Heart right ventricle (tissue), 16 donors: ENCODE measurements at regions not wholly inside any gene's neighbourhood (a gene's known extent, or its start where the extent isn't known, plus 50 kb on each side); places are given as distances from the start of the nearest gene placed in this dataset.

Experiments used
- ATAC-seq, 8 donors: fragments of 200-7000 bp; cut with Tn5 transposase; one replicate each; pipeline ENCODE4 v1.9.1; 2020; ENCODE audit warnings: mild to moderate bottlenecking in 8 of 8, moderate library complexity in 8 of 8, moderate number of reproducible peaks in 1 of 8
- DNase-seq, 2 donors: peaks; one replicate each; pipeline ENCODE4 v3.0.0-alpha.2; 2020
- H3K27ac ChIP-seq, 10 donors: fragments of 200-600 bp; sonication (generic) in 2 of 10; one replicate each; pipeline versions ENCODE4 v1.5.0 to v1.8.0; 2020 to 2022; ENCODE audit warnings: mild to moderate bottlenecking in 3 of 10
- H3K27me3 ChIP-seq, 7 donors: fragments of 200-600 bp; one replicate each; pipeline ENCODE4 v1.8.0; 2021 to 2022; ENCODE audit warnings: mild to moderate bottlenecking in 2 of 7
- H3K36me3 ChIP-seq, 9 donors: fragments of 200-600 bp; sonication (generic) in 1 of 9; one replicate each; pipeline versions ENCODE4 v1.5.0 to v1.8.0; 2020 to 2022; ENCODE audit warnings: mild to moderate bottlenecking in 2 of 9
- H3K4me1 ChIP-seq, 9 donors: fragments of 200-600 bp; sonication (generic) in 1 of 9; one replicate each; pipeline versions ENCODE4 v1.5.0 to v1.8.0; 2020 to 2022; ENCODE audit warnings: mild to moderate bottlenecking in 4 of 9
- H3K4me3 ChIP-seq, 10 donors: fragments of 200-600 bp; sonication (generic) in 2 of 10; one replicate each; pipeline versions ENCODE4 v1.5.0 to v1.8.0; 2020 to 2022; ENCODE audit warnings: mild to moderate bottlenecking in 7 of 10, moderate library complexity in 2 of 10
- H3K9me3 ChIP-seq, 11 donors: fragments of 200-600 bp in 10 of 11; sonication (generic) in 2 of 11; one replicate each; pipeline versions ENCODE4 v1.5.0 to v1.8.0; 2013 to 2022; ENCODE audit warnings: mild to moderate bottlenecking in 2 of 11, control low read depth in 1 of 11, moderate library complexity in 1 of 11
- WGBS, 2 donors: extraction: QIAGEN DNeasy Blood & Tissue Kit; methylation state at CpG; one replicate each; pipeline ENCODE4 v1.1.7; 2013; ENCODE audit warnings: inconsistent platforms in 1 of 2; 5-methylcytosine and 5-hydroxymethylcytosine counted together
- intact Hi-C, 10 donors: fragments of 100-400 bp; cut with DNase I; formaldehyde crosslinking; loops; one replicate each; pipeline versions ENCODE4 v1.11.1 to v1.14.2; 2022
- TF ChIP-seq, protein P1 (sequence below), 9 donors: fragments of 200-600 bp; sonication (generic) in 2 of 9; IDR thresholded peaks; one replicate each; pipeline versions ENCODE4 v1.5.0 to v1.8.0; 2021 to 2022; ENCODE audit warnings: antibody characterized with exemption in 9 of 9, mild to moderate bottlenecking in 5 of 9, moderate library complexity in 1 of 9
- donor health status: Arrhythmogenic right ventricular cardiomyopathy.
- donor health status: ischemic (EF 13 %, LVEDD 7.1; RV severe dilation, severe dysfunction).
- donor health status: healthy with polysubstance abuse.
- donor health status: DM: no; HTN: yes; CAD: no.
- donor health status: DM: no; HTN: no; CAD: no.
- donor health status: ischemic (EF 25% LVEDD 6.9; RV normal size, moderate dysfunction).
- donor health status: ischemic (EF 25% LVEDD 5.7; RV mildly dilated, moderate dysfunction).
- donor health status: healthy.
- donor health status: DM: yes; HTN: yes; CAD: no.
- donor health status: Ischemic cardiomyopathy.
- donor health status: ischemic (EF 35%, LVEDD 5.7; RV mildly dilated, moderate dysfunction).
- donor health status: nonischemic (EF 11% LVEDD 7.7; RV severe dilation, severe dysfunction).
- donor health status: DM: yes; HTN: yes; CAD: no.
- donor health status: PGD.
- donor health status: ischemic (EF 29% LVEDD 5.4; RV normal size, mild dysfunction).
- donor health status: nonischemic (EF 23%, LVEDD 6.1; RV moderate dilation, normal function).

DNA sequence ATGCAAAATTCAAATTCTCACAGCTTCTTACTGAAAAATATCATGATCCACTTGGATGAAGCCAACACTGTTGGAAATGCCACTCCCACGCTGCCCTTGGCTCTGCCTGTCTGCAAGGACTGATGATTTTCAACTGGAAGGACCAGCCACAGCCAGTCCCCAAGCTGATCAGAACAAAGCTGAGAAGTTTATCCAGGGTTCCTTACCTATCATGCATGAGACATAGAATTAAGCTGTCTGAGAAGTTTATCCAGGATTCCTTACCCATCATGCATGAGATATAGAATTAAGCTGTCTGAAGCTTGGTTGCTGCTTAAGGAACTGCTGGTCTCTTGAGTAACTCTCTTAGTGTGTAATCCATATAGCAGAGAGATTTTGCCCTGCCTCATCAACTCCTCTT lies 159.8 kb upstream of the TMEM260 start:
- intact Hi-C loops = loop anchor here in 5 of 10 donors (5.0 to 10.0 kb wide), 5 partner anchors 175 to 712 kb away; no protein-coding TSS in a partner anchor
- no peak for ATAC-seq
- H3K4me1 ChIP-seq = peaks cover 0 to 22% (median 8%) of the 10 kb centered on the region in 9 donors
- peaks cover 0 to 5% (median 0%) of the 10 kb centered on the region in 11 donors for H3K9me3 ChIP-seq
- 85 to 89% methylated on average over 1 of the region's 1 CpG for WGBS, 2 donors
- TF ChIP-seq, protein P1, sequence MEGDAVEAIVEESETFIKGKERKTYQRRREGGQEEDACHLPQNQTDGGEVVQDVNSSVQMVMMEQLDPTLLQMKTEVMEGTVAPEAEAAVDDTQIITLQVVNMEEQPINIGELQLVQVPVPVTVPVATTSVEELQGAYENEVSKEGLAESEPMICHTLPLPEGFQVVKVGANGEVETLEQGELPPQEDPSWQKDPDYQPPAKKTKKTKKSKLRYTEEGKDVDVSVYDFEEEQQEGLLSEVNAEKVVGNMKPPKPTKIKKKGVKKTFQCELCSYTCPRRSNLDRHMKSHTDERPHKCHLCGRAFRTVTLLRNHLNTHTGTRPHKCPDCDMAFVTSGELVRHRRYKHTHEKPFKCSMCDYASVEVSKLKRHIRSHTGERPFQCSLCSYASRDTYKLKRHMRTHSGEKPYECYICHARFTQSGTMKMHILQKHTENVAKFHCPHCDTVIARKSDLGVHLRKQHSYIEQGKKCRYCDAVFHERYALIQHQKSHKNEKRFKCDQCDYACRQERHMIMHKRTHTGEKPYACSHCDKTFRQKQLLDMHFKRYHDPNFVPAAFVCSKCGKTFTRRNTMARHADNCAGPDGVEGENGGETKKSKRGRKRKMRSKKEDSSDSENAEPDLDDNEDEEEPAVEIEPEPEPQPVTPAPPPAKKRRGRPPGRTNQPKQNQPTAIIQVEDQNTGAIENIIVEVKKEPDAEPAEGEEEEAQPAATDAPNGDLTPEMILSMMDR (IDR thresholded peaks at IDR 0.05) = no peak
- no peaks in the 10 kb centered on the region for H3K36me3 ChIP-seq
- DNase-seq = no peak
- H3K27me3 ChIP-seq = no peaks in the 10 kb centered on the region
- H3K27ac ChIP-seq = no peak overlapping the region
- no peak overlapping the region for H3K4me3 ChIP-seq

DNA sequence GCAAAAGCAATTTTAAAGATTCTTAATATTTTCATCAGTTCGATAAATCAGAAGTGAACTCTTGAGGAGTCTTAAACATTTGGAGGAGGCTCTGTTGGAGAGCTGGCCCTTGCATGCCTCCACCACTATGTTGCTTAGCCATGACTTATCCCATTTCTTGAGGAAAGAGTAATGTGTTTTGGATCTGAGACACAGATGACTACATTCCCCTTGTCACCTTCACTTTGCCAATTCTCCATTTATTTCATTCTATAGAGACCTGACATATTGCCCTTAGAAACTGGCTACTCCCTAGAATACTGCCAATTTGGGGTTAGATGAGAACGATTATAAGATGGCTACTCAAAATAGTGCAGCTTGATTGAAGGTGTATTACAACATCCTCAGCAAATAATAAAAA lies 157.4 kb upstream of the TMEM260 start:
- H3K36me3 ChIP-seq = no peaks in the 10 kb centered on the region
- no peak for ATAC-seq
- DNase-seq = no peak
- H3K27ac ChIP-seq = no peak overlapping the region
- peaks cover 0 to 22% (median 8%) of the 10 kb centered on the region in 9 donors for H3K4me1 ChIP-seq
- WGBS, 2 donors = 74 to 86% methylated on average over 2 of the region's 2 CpGs
- intact Hi-C loops = loop anchor here in 5 of 10 donors (5.0 to 10.0 kb wide), 5 partner anchors 177 to 715 kb away; no protein-coding TSS in a partner anchor
- H3K9me3 ChIP-seq = peaks cover 0 to 5% (median 0%) of the 10 kb centered on the region in 11 donors
- no peak overlapping the region for H3K4me3 ChIP-seq
- H3K27me3 ChIP-seq = no peaks in the 10 kb centered on the region
- TF ChIP-seq, protein P1 (IDR thresholded peaks at IDR 0.05) = no peak

DNA sequence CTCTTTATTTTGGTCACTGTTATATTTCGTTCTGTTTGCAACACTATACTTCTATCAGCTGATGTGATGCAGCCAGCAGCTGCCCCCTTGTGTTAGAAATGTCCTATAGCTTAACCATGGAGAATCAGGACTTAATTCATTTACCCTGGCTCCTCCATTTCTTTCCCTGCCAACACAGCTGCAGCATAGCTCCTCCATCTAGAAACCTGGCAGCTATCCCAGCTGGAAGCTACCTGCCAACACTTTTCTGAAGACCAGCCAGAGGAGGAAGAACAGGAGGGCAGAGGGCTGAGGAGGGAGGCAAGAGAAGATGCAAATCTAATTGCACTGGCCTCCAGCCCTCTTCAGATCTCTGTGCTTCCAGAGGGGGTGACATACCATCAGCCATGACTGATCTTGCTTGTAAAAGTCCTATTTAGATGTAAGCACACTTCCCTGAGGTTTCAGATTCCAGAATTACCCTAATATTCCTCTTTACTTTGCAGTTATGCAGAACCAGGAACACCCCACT lies 156.8 kb upstream of the TMEM260 start:
- Histone ChIP-seq H3K27me3 (no peaks in the 10 kb centered on the region), H3K27ac (no peak overlapping the region), H3K4me1 (peaks cover 0 to 22% (median 8%) of the 10 kb centered on the region in 9 donors), H3K9me3 (peaks cover 0 to 5% (median 0%) of the 10 kb centered on the region in 11 donors), H3K36me3 (no peaks in the 10 kb centered on the region), H3K4me3 (no peak overlapping the region)
- 4 to 6% methylated on average over 1 of the region's 1 CpG for WGBS, 2 donors
- intact Hi-C loops = loop anchor here in 5 of 10 donors (5.0 to 10.0 kb wide), 5 partner anchors 178 to 715 kb away; no protein-coding TSS in a partner anchor
- ATAC-seq = peak; percentile 85 to 94 (median 90)
- DNase-seq = peak; percentile 11 to 61
- TF ChIP-seq, protein P1 (IDR thresholded peaks at IDR 0.05) = peak; percentile 45 to 85 (median 69)

DNA sequence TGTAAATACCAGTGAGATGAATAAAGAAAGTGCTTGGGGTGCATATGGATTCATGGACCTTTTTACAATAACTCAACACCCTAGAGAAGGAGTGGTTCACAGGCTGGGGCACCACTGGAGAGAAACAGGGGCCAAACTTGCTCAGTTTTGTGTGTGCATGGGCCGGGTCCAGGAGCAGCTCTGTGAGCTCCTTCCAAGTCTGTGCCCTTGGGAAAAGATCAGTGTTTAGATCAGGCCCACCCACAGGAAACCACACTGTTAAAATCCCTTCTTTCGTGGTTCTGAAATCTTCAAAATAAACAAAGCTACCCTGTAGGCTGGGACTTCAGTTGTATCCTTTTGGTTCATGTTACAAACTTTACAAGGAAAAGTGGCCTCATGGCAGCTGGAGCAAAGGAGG lies 156.1 kb upstream of the TMEM260 start:
- TF ChIP-seq, protein P1 (IDR thresholded peaks at IDR 0.05) = no peak
- Histone ChIP-seq H3K27ac (no peak overlapping the region), H3K27me3 (no peaks in the 10 kb centered on the region), H3K4me3 (no peak overlapping the region), H3K4me1 (peaks cover 0 to 22% (median 8%) of the 10 kb centered on the region in 9 donors), H3K9me3 (peaks cover 0 to 5% (median 0%) of the 10 kb centered on the region in 11 donors), H3K36me3 (no peaks in the 10 kb centered on the region)
- ATAC-seq (peak in 6 of 8 donors; percentile 11 to 52 (median 33)), DNase-seq (peak in 1 of 2 donors; percentile 16)
- intact Hi-C loops = loop anchor here in 5 of 10 donors (5.0 to 10.0 kb wide), 5 partner anchors 179 to 716 kb away; no protein-coding TSS in a partner anchor
- WGBS, 2 donors = 28 to 40% methylated on average over 2 of the region's 2 CpGs
